IPS-15b (cell line): ENCODE measurements at regions not wholly inside any gene's neighbourhood (a gene's known extent, or its start where the extent isn't known, plus 50 kb on each side); places are given as distances from the start of the nearest gene placed in this dataset.
"Not testable (repeated sequence)": the region's sequence is repeated elsewhere in the genome, so short reads cannot be mapped to it uniquely, and the experiment has no call there.

Experiments
- H3K27me3 ChIP-seq: one replicate; pipeline ENCODE4 v1.6.1; 2013; ENCODE audit warnings: low read length; ENCODE audit not compliant: control insufficient read depth, insufficient read depth
- H3K36me3 ChIP-seq: one replicate; pipeline ENCODE4 v1.6.1; 2013; ENCODE audit warnings: low read length; ENCODE audit not compliant: control insufficient read depth, insufficient read depth
- H3K4me1 ChIP-seq: one replicate; pipeline ENCODE4 v1.6.1; 2013; ENCODE audit warnings: mild to moderate bottlenecking, low read length; ENCODE audit not compliant: control insufficient read depth, insufficient read depth
- H3K4me3 ChIP-seq: one replicate; pipeline ENCODE4 v1.5.1; 2013; ENCODE audit warnings: low read depth, low read length
- H3K9ac ChIP-seq: one replicate; pipeline ENCODE4 v1.6.1; 2013; ENCODE audit warnings: low read depth, mild to moderate bottlenecking, low read length
- H3K9me3 ChIP-seq: one replicate; pipeline ENCODE4 v1.6.1; 2013; ENCODE audit warnings: mild to moderate bottlenecking, low read length; ENCODE audit not compliant: control insufficient read depth, insufficient read depth

DNA sequence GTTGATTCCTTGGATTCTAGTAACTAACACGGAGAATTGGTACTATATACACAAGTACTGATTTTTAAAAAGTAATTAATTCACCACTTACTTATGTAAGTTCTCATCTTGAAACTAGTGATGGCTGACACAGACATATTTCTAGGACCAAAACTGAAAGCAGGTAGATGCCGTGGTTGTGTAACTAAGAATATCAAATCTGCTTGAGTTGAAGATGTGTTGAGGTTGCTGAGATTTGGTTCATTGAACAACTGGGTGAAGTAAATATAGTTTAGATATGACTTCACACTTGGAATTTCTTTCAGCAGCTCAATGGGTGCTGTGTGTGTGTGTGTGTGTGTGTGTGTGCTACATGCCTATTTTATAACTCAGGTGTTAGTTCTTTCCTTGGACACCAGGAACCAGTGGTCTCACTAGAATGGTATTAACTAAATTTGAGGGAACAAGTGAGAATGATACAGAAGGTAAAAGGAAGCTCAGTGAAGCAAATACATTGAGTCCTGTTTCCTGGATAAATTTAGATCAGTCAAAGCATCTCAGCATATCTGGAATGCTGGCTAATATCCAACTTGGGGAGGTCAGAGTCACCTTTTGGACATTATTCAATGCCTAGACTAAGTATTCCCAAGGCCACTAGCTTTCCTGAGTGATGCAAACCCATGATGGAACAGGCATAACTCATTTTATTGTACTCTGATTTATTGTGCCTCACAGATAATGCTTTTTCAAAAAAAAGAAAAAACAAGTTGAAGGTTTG is 110.7 kb upstream of the ZEB2 start:
- no peak overlapping the region for H3K9ac ChIP-seq
- H3K4me3 ChIP-seq = no peak overlapping the region
- no peaks in the 10 kb centered on the region for H3K36me3 ChIP-seq
- H3K9me3 ChIP-seq = no peaks in the 10 kb centered on the region
- peaks cover 5% of the 10 kb centered on the region for H3K4me1 ChIP-seq
- no peaks in the 10 kb centered on the region for H3K27me3 ChIP-seq

DNA sequence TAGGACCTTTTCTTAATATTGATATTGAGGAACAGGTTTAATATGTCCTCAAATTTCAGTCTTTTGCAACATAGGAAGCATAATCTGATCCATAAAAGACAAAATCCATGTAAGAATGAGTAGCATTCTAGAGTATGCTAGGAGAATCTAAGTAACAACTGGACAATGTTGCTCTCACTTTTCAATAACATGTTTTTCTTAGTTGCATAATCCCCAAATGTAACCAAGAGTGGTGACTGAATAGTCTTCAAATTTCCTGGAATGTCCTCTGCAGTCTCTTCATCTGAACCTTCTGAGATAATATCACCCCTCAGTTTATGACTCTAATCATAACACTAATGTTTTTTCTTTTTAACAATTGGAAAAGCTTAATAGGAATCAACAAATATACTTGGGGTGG is 110.0 kb upstream of the ZEB2 start:
- Histone ChIP-seq H3K27me3 (no peaks in the 10 kb centered on the region), H3K36me3 (no peaks in the 10 kb centered on the region), H3K9me3 (no peaks in the 10 kb centered on the region), H3K4me3 (no peak overlapping the region), H3K4me1 (peaks cover 5% of the 10 kb centered on the region), H3K9ac (no peak overlapping the region)

GRCh38 chr2:144628566-144628965 is 108.6 kb upstream of the ZEB2 start:
- Histone ChIP-seq H3K4me1 (peaks cover 5% of the 10 kb centered on the region), H3K9me3 (no peaks in the 10 kb centered on the region), H3K4me3 (no peak overlapping the region), H3K9ac (no peak overlapping the region), H3K27me3 (no peaks in the 10 kb centered on the region), H3K36me3 (no peaks in the 10 kb centered on the region)

DNA sequence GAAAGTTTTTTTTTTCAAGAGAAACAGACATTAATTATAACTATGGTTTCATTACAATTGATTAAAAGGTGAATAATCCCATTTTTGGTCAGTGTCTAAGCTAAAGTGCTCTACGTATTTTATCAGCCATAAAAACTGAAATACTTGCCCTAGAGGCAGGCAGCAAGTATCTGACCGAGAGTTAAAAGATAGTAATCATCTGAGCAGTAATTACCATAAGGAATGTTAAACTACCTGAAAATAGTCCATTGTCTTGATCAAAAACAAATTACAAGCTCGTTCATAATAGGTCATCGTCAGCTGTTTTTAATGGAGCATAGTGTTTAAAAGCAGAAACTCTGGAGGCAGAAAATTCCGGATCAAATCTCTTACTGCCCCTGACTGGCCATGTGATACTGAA is 105.7 kb upstream of the ZEB2 start:
- Histone ChIP-seq H3K9me3 (no peaks in the 10 kb centered on the region), H3K4me3 (no peak overlapping the region), H3K27me3 (no peaks in the 10 kb centered on the region), H3K4me1 (peaks cover 5% of the 10 kb centered on the region), H3K9ac (no peak overlapping the region), H3K36me3 (no peaks in the 10 kb centered on the region)

DNA sequence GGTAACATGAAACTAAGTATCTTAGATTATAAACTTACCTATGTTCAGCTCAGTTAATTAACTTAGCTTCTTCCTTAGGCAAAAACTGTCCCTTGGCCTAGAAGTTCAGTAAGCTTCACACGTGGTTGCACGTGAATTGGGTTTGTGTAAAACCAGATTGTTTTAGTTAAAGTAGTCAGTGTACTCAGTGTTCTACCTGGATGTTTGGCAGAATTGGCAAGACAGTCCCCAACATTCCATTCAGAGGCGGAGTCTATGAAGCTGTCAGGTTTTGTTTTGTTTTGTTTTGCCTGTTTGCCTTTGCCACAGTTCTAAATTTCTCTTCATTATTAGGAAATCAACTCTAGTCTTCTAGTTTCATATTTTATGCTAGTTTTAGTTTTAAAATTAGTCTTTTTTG is 105.3 kb upstream of the ZEB2 start:
- no peak overlapping the region for H3K9ac ChIP-seq
- no peak overlapping the region for H3K4me3 ChIP-seq
- no peaks in the 10 kb centered on the region for H3K9me3 ChIP-seq
- H3K36me3 ChIP-seq = no peaks in the 10 kb centered on the region
- H3K4me1 ChIP-seq = peaks cover 5% of the 10 kb centered on the region
- no peaks in the 10 kb centered on the region for H3K27me3 ChIP-seq

DNA sequence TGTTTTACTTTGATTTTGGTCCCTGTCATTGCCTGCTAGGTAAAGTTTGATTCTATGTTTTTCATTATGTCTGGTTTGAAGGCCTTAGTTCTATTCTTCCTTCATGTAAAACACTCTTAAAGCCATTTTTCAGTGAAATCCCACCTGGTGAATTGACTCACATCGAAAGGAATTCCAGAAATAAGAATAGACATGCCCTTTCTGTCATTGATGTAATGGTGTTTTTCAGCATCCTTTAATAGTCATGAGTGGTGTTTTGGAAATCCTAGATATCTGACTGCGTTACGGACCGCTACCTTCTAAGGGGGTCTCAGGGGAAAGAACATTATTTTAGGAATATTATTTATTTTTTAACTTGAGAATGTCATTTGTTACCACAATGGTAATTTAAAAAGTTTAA is 104.5 kb upstream of the ZEB2 start:
- Histone ChIP-seq H3K4me1 (peaks cover 5% of the 10 kb centered on the region), H3K36me3 (no peaks in the 10 kb centered on the region), H3K9me3 (no peaks in the 10 kb centered on the region), H3K9ac (no peak overlapping the region), H3K4me3 (no peak overlapping the region), H3K27me3 (no peaks in the 10 kb centered on the region)

- H3K4me3 ChIP-seq, H3K4me1 ChIP-seq, H3K9ac ChIP-seq, H3K9me3 ChIP-seq, H3K36me3 ChIP-seq, H3K27me3 ChIP-seq: not testable (repeated sequence)
Measured at GRCh38 chr2:144622373-144622772, 102.5 kb upstream of the ZEB2 start.

DNA sequence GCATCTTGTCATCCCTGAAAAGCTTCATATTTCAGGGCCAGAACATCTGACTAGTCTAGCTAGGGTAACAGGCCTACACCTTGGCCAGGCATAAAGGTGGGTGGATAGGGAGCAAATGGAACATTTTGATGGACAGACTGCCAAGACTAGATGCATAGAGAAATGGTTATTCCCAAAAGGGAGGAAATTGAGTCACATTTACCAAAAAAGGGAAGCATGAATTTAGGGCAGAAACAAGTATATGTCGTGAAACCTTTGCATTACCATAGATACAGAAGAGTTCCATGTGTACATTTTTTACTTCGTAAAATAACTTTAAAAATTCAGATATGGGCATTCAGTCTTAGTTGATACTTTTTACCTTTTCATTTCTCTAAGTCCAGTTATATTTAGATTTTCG is 101.3 kb upstream of the ZEB2 start:
- Histone ChIP-seq H3K27me3 (no peaks in the 10 kb centered on the region), H3K9ac (no peak overlapping the region), H3K9me3 (no peaks in the 10 kb centered on the region), H3K36me3 (no peaks in the 10 kb centered on the region), H3K4me1 (no peaks in the 10 kb centered on the region), H3K4me3 (no peak overlapping the region)

GRCh38 chr2:144619760-144620159 is 99.8 kb upstream of the ZEB2 start:
- H3K27me3 ChIP-seq = no peaks in the 10 kb centered on the region
- H3K9ac ChIP-seq = no peak overlapping the region
- H3K36me3 ChIP-seq = no peaks in the 10 kb centered on the region
- no peak overlapping the region for H3K4me3 ChIP-seq
- H3K4me1 ChIP-seq = peaks cover 4% of the 10 kb centered on the region
- H3K9me3 ChIP-seq = no peaks in the 10 kb centered on the region

DNA sequence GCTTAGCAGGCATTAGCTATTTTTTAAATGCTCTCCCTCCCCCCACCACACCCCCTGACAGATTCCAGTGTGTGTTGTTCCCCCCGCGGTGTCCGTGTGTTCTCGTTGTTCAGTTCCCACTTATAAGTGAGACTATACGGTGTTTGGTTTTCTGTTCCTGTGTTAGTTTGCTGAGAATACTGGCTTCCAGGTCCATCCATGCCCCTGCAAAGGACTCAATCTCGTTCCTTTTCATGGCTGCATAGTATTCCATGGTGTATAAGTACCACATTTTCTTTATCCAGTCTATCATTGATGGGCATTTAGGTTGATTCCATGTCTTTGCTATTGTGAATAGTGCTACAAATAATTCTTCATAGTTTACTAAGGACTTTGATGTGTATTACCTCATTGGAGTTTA is 97.3 kb upstream of the ZEB2 start:
- H3K4me3 ChIP-seq, H3K9me3 ChIP-seq, H3K4me1 ChIP-seq, H3K36me3 ChIP-seq, H3K9ac ChIP-seq, H3K27me3 ChIP-seq: not testable (repeated sequence)

- Histone ChIP-seq H3K36me3 (no peaks in the 10 kb centered on the region), H3K9me3 (no peaks in the 10 kb centered on the region), H3K4me1 (peaks cover 4% of the 10 kb centered on the region), H3K9ac (no peak overlapping the region), H3K4me3 (no peak overlapping the region), H3K27me3 (no peaks in the 10 kb centered on the region)
Measured at GRCh38 chr2:144615866-144616565, 96.1 kb upstream of the ZEB2 start.

- Histone ChIP-seq H3K27me3 (no peaks in the 10 kb centered on the region), H3K4me3 (no peak overlapping the region), H3K36me3 (no peaks in the 10 kb centered on the region), H3K9me3 (no peaks in the 10 kb centered on the region), H3K9ac (no peak overlapping the region), H3K4me1 (no peaks in the 10 kb centered on the region)
Measured at GRCh38 chr2:144607891-144608521, 88.1 kb upstream of the ZEB2 start.
